ENCODE measurements at regions not wholly inside any gene's neighbourhood (a gene's known extent, or its start where the extent isn't known, plus 50 kb on each side); places are given as distances from the start of the nearest gene placed in this dataset.
"Not testable (repeated sequence)": the region's sequence is repeated elsewhere in the genome, so short reads cannot be mapped to it uniquely, and the experiment has no call there.

GRCh38 chr3:198173929-198174574, 214.0 kb downstream of the LMLN start:
- H3K4me1 ChIP-seq (ENCODE audit: insufficient read depth, insufficient read length); H3K36me3 ChIP-seq (ENCODE audit: insufficient read depth, insufficient read length, low read length); DNase-seq (ENCODE audit: low read depth, low spot score); H3K4me3 ChIP-seq (ENCODE audit: insufficient read length, low read depth); H3K9ac ChIP-seq (ENCODE audit: insufficient read length, low read depth); H3K27me3 ChIP-seq (ENCODE audit: insufficient read depth, insufficient read length): not testable (repeated sequence)
- H3K9me3 ChIP-seq (ENCODE audit: insufficient read depth, low read length), result peaks cover 15% of the 10 kb centered on the region

Measured in NT2/D1 (cell line).